HCT116 (cell line): ENCODE measurements at regions not wholly inside any gene's neighbourhood (a gene's known extent, or its start where the extent isn't known, plus 50 kb on each side); places are given as distances from the start of the nearest gene placed in this dataset.

ENCODE experiments used
- ATAC-seq: fragments of 200-7000 bp; cut with Tn5 transposase; 2 replicates; pipeline ENCODE4 v1.9.1; 2020; ENCODE audit warnings: mild to moderate bottlenecking, moderate library complexity
- BruUV-seq: library from RNA; stranded (reverse); fragments of 400-500 nt; replicated peaks from 2 replicates; lab custom pipeline; 2021; lab: Mats Ljungman, UMichigan
- CTCF ChIA-PET: fragments of 300-600 bp; sonication (Branson Sonifier 250); formaldehyde crosslinking; loops from one replicate; lab custom pipeline; 2021; ENCODE audit warnings: antibody characterized with exemption; lab: Charles Lee
- POLR2A ChIA-PET: fragments of 300-600, 350-600 bp; sonication (Branson Sonifier 250); formaldehyde crosslinking; loops from one replicate; lab custom pipeline; 2021; ENCODE audit warnings: antibody characterized with exemption; lab: Charles Lee
- RAD21 ChIA-PET, 2 experiments: fragments of 300-600 bp; sonication (Branson Sonifier 250); formaldehyde crosslinking; loops; one replicate each; lab custom pipeline; 2023; ENCODE audit warnings: low total read pairs in 2 of 2; ENCODE audit not compliant: uncharacterized antibody in 2 of 2, unreplicated experiment in 2 of 2, low non-redundant PET in 1 of 2; lab: Charles Lee
- DNase-seq: peaks from one replicate; pipeline ENCODE4 v3.0.0-alpha.2; 2010; ENCODE audit warnings: low read depth, low spot score
- H2AFZ ChIP-seq: fragments of 200-600 bp; shearing (Covaris generic), sonication (generic); 2 replicates; pipeline ENCODE4 v1.6.1; 2017; ENCODE audit warnings: low read depth, mixed run types, mixed read lengths, antibody characterized with exemption, low read length; ENCODE audit not compliant: poor library complexity, severe bottlenecking
- H3K27ac ChIP-seq: 2 replicates; pipeline ENCODE4 v1.5.1; 2012; ENCODE audit warnings: low read depth, low read length
- H3K27me3 ChIP-seq: fragments of 200-600 bp; sonication (generic); 2 replicates; pipeline ENCODE4 v1.6.1; 2016; ENCODE audit warnings: mixed run types, low read length, mixed read lengths; ENCODE audit not compliant: insufficient read depth
- H3K36me3 ChIP-seq, 2 experiments: fragments of 200-500 bp in 1 of 2; fragments of 200-600 bp in 1 of 2; sonication (Bioruptor generic) in 1 of 2; sonication (generic) in 1 of 2; 2 replicates each; pipeline versions ENCODE4 v1.5.1 to v1.6.1; 2014 to 2016; ENCODE audit warnings: low read length in 2 of 2, inconsistent platforms in 1 of 2, mixed read lengths in 1 of 2, mixed run types in 1 of 2; ENCODE audit not compliant: insufficient read depth in 2 of 2, control insufficient read depth in 1 of 2
- H3K4me1 ChIP-seq, 2 experiments: fragments of 200-600 bp in 1 of 2; sonication (generic) in 1 of 2; 2 replicates each; pipeline versions ENCODE4 v1.5.1 to v1.6.1; 2012 to 2017; ENCODE audit warnings: low read length in 2 of 2, inconsistent platforms in 1 of 2, mild to moderate bottlenecking in 1 of 2, mixed read lengths in 1 of 2, mixed run types in 1 of 2, moderate library complexity in 1 of 2; ENCODE audit not compliant: insufficient read depth in 2 of 2, control insufficient read depth in 1 of 2
- H3K4me2 ChIP-seq: fragments of 200-600 bp; sonication (generic); 2 replicates; pipeline ENCODE4 v1.6.1; 2017; ENCODE audit warnings: mixed run types, low read length, mixed read lengths
- H3K4me3 ChIP-seq, 2 experiments: fragments of 200-600 bp in 1 of 2; sonication (generic) in 1 of 2; replicated peaks in 1 of 2; 2 replicates each; pipeline ENCODE4 v1.5.1; 2011 to 2016; ENCODE audit warnings: low read length in 2 of 2, control low read depth in 1 of 2, low read depth in 1 of 2, mild to moderate bottlenecking in 1 of 2, mixed read lengths in 1 of 2, mixed run types in 1 of 2
- H3K79me2 ChIP-seq: fragments of 200-600 bp; sonication (generic); 2 replicates; pipeline ENCODE4 v1.6.1; 2017; ENCODE audit warnings: mild to moderate bottlenecking, mixed run types, low read length, moderate library complexity, mixed read lengths; ENCODE audit not compliant: insufficient read depth
- H3K9ac ChIP-seq: fragments of 200-600 bp; sonication (generic); 2 replicates; pipeline ENCODE4 v1.6.1; 2016; ENCODE audit warnings: low read length, mixed read lengths
- H3K9me2 ChIP-seq: fragments of 200-600 bp; sonication (generic), shearing (Covaris generic); 2 replicates; pipeline ENCODE4 v1.6.1; 2017; ENCODE audit warnings: mixed run types, mild to moderate bottlenecking, moderate library complexity; ENCODE audit not compliant: insufficient read depth
- H3K9me3 ChIP-seq, 2 experiments: fragments of 200-500 bp in 1 of 2; fragments of 200-600 bp in 1 of 2; sonication (Bioruptor generic) in 1 of 2; sonication (generic) in 1 of 2; 2 replicates each; pipeline ENCODE4 v1.6.1; 2014 to 2017; ENCODE audit warnings: low read length in 2 of 2, mixed read lengths in 2 of 2, inconsistent platforms in 1 of 2, low read depth in 1 of 2, mild to moderate bottlenecking in 1 of 2, mixed run types in 1 of 2, moderate library complexity in 1 of 2; ENCODE audit not compliant: control insufficient read depth in 1 of 2, insufficient read depth in 1 of 2
- H4K20me1 ChIP-seq: fragments of 200-600 bp; sonication (generic), shearing (Covaris generic); 2 replicates; pipeline ENCODE4 v1.6.1; 2017; ENCODE audit warnings: mixed run types, mild to moderate bottlenecking, moderate library complexity; ENCODE audit not compliant: insufficient read depth
- CEBPB ChIP-seq: IDR thresholded peaks from 2 replicates; pipeline ENCODE4 v1.6.1; 2012; ENCODE audit warnings: low read depth
- EGR1 ChIP-seq: IDR thresholded peaks from 2 replicates; pipeline ENCODE4 v1.6.1; 2012; ENCODE audit warnings: low read depth
- ELF1 ChIP-seq: IDR thresholded peaks from 2 replicates; pipeline ENCODE4 v1.6.1; 2012; ENCODE audit warnings: low read depth, borderline replicate concordance
- EZH2 ChIP-seq: fragments of 200-600 bp; sonication (generic); IDR thresholded peaks from 2 replicates; pipeline ENCODE4 v1.6.1; 2017; ENCODE audit warnings: antibody characterized with exemption, mixed run types
- EZH2phosphoT487 ChIP-seq: fragments of 200-600 bp; IDR thresholded peaks from 2 replicates; pipeline ENCODE4 v1.6.1; 2018; ENCODE audit warnings: antibody characterized with exemption, borderline replicate concordance
- FOSL1 ChIP-seq: IDR thresholded peaks from 2 replicates; pipeline ENCODE4 v1.6.1; 2012; ENCODE audit warnings: low read depth
- MAX ChIP-seq: IDR thresholded peaks from 2 replicates; pipeline ENCODE4 v1.6.1; 2012
- POLR2A ChIP-seq: IDR thresholded peaks from 2 replicates; pipeline ENCODE4 v1.7.0; 2011; ENCODE audit warnings: borderline replicate concordance; ENCODE audit not compliant: insufficient read depth, insufficient read length; ENCODE audit errors: extremely low read depth
- POLR2AphosphoS5 ChIP-seq: IDR thresholded peaks from 2 replicates; pipeline ENCODE4 v1.6.1; 2011; ENCODE audit warnings: mild to moderate bottlenecking, low read depth, low read length, moderate library complexity
- RAD21 ChIP-seq: IDR thresholded peaks from 2 replicates; pipeline ENCODE4 v1.6.1; 2012; ENCODE audit warnings: low read depth, mild to moderate bottlenecking
- SRF ChIP-seq: IDR thresholded peaks from 2 replicates; pipeline ENCODE4 v1.6.1; 2012; ENCODE audit warnings: low read depth
- YY1 ChIP-seq: IDR thresholded peaks from 2 replicates; pipeline ENCODE4 v1.6.1; 2011; ENCODE audit warnings: low read length, low read depth, moderate library complexity, mild to moderate bottlenecking; ENCODE audit not compliant: insufficient replicate concordance; ENCODE audit errors: extremely low read depth
- ZFX ChIP-seq: fragments of 450-650 bp; IDR thresholded peaks from 2 replicates; pipeline ENCODE4 v1.6.1; 2017
- ZNF274 ChIP-seq: fragments of 200-500 bp; sonication (Bioruptor generic); IDR thresholded peaks from 2 replicates; pipeline ENCODE4 v1.6.1; 2014; ENCODE audit warnings: mild to moderate bottlenecking, low read depth, low read length, inconsistent platforms
- intact Hi-C: fragments of 100-400 bp; cut with micrococcal nuclease; formaldehyde crosslinking; loops from 2 replicates; pipeline ENCODE4 v1.10.0; 2022
- TF ChIP-seq, protein P1 (sequence below), 3 experiments: fragments of 200-600 bp in 1 of 3; sonication (generic) in 1 of 3; IDR thresholded peaks in 2 of 3; conservative IDR thresholded peaks in 1 of 3; 2 replicates each; pipeline ENCODE4 v1.5.1; 2012 to 2017; ENCODE audit warnings: low read depth in 2 of 3, low read length in 2 of 3, antibody characterized with exemption in 1 of 3, borderline replicate concordance in 1 of 3, control low read depth in 1 of 3, mild to moderate bottlenecking in 1 of 3, mixed read lengths in 1 of 3, mixed run types in 1 of 3, moderate library complexity in 1 of 3; ENCODE audit not compliant: insufficient read depth in 1 of 3
- TF ChIP-seq, protein P2 (sequence below): IDR thresholded peaks from 2 replicates; pipeline ENCODE4 v1.6.1; 2012; ENCODE audit warnings: low read depth

DNA sequence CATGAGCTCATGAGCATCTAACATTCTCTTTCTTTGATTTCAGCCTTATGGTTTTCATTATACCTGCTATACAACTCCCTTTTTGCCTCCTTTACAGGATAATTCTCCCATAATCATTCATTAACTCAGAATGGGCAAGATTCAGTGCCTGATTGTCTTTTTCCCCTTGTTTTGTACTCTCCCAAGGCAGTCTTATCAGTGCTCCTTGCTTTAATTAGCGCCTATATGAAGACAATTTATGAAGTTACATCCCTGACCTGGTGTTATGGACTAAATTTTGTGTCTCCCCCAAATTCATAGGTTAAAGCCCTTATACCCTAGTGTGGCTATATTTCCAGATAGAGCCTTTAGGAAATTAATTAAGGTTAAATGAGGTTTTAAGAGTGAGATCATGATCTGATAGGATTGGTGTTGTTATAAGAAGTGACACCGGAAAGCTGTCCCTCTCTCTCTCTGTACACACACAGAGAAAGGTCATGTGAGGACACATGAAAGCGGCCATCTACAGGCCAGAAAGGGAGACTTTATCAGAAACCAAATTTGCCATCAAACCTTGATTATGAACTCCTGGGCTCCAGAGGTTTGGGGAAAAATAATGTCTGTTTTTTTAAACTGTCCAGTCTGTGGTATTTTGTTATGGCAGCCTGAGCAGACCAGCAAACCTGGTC lies 185.8 kb upstream of the CHODL start:
- CTCF ChIA-PET, result no interaction called here
- no peaks in the 10 kb centered on the region for H3K4me1 ChIP-seq
- H4K20me1 ChIP-seq, result no peaks in the 10 kb centered on the region
- POLR2A ChIA-PET, result no interaction called here
- BruUV-seq, result no TSS peak
- H2AFZ ChIP-seq, result no peak overlapping the region
- ATAC-seq (no peak), DNase-seq (no peak)
- TF ChIP-seq, protein P1, sequence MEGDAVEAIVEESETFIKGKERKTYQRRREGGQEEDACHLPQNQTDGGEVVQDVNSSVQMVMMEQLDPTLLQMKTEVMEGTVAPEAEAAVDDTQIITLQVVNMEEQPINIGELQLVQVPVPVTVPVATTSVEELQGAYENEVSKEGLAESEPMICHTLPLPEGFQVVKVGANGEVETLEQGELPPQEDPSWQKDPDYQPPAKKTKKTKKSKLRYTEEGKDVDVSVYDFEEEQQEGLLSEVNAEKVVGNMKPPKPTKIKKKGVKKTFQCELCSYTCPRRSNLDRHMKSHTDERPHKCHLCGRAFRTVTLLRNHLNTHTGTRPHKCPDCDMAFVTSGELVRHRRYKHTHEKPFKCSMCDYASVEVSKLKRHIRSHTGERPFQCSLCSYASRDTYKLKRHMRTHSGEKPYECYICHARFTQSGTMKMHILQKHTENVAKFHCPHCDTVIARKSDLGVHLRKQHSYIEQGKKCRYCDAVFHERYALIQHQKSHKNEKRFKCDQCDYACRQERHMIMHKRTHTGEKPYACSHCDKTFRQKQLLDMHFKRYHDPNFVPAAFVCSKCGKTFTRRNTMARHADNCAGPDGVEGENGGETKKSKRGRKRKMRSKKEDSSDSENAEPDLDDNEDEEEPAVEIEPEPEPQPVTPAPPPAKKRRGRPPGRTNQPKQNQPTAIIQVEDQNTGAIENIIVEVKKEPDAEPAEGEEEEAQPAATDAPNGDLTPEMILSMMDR (IDR thresholded peaks at IDR 0.05 in 2 of 3, conservative IDR thresholded peaks at IDR 0.05 in 1 of 3; ENCODE audit: borderline replicate concordance in 1 of 3, insufficient read depth in 1 of 3, low read depth in 2 of 3, low read length in 2 of 3), result no peak
- no peak for TF ChIP-seq CEBPB
- no peak for TF ChIP-seq RAD21
- no peak for TF ChIP-seq YY1
- no peak for TF ChIP-seq ZNF274
- TF ChIP-seq POLR2A, result no peak
- H3K9me3 ChIP-seq, result peaks cover 9 to 26% of the 10 kb centered on the region in 2 experiments; a peak in 2 of 4 replicates
- H3K9ac ChIP-seq, result no peak overlapping the region
- no peaks in the 10 kb centered on the region for H3K27me3 ChIP-seq
- H3K79me2 ChIP-seq, result no peaks in the 10 kb centered on the region
- H3K27ac ChIP-seq, result no peak overlapping the region
- intact Hi-C loops, result no loop called here
- H3K4me2 ChIP-seq, result no peak overlapping the region
- no peaks in the 10 kb centered on the region for H3K36me3 ChIP-seq
- no peak overlapping the region for H3K4me3 ChIP-seq
- RAD21 ChIA-PET, result no interaction called here
- no peaks in the 10 kb centered on the region for H3K9me2 ChIP-seq

DNA sequence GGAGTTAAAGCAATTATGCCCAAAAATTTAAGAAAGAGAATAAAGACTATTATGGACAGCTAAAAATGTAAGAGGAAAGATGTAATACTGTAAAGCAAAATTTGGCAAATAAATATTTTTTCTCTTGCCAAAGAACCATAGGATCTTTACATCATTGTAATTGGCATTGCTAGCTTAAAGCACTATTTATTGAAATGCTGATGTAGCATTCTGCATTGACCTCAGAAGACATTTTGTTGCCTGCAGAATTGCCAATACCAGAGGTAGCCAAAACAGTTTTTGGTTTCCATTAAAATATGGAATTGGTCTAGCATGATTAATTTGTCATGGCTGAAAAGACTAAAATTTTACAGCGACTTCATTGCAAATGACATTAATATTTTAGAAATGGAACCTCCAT lies 191.5 kb upstream of the CHODL start:
- no peaks in the 10 kb centered on the region for H4K20me1 ChIP-seq
- H3K27me3 ChIP-seq, result no peaks in the 10 kb centered on the region
- ChIA-PET RAD21 (no interaction called here), CTCF (no interaction called here), POLR2A (no interaction called here)
- H3K4me1 ChIP-seq, result no peaks in the 10 kb centered on the region
- no peaks in the 10 kb centered on the region for H3K9me2 ChIP-seq
- no peak overlapping the region for H3K4me2 ChIP-seq
- intact Hi-C loops, result no loop called here
- no peak overlapping the region for H3K27ac ChIP-seq
- H3K9ac ChIP-seq, result no peak overlapping the region
- ATAC-seq (no peak), DNase-seq (no peak)
- no peak overlapping the region for H2AFZ ChIP-seq
- no peaks in the 10 kb centered on the region for H3K79me2 ChIP-seq
- no peaks in the 10 kb centered on the region for H3K36me3 ChIP-seq
- H3K4me3 ChIP-seq, result no peak overlapping the region
- no TSS peak for BruUV-seq
- peaks cover 15 to 17% of the 10 kb centered on the region in 2 experiments; a peak in 2 of 4 replicates for H3K9me3 ChIP-seq
- TF ChIP-seq EZH2phosphoT487 (no peak), POLR2AphosphoS5 (no peak), ELF1 (no peak), EZH2 (no peak), SRF (no peak), YY1 (no peak), ZFX (no peak), MAX (no peak), RAD21 (no peak), FOSL1 (no peak), EGR1 (no peak), CEBPB (no peak)
- TF ChIP-seq, protein P2, sequence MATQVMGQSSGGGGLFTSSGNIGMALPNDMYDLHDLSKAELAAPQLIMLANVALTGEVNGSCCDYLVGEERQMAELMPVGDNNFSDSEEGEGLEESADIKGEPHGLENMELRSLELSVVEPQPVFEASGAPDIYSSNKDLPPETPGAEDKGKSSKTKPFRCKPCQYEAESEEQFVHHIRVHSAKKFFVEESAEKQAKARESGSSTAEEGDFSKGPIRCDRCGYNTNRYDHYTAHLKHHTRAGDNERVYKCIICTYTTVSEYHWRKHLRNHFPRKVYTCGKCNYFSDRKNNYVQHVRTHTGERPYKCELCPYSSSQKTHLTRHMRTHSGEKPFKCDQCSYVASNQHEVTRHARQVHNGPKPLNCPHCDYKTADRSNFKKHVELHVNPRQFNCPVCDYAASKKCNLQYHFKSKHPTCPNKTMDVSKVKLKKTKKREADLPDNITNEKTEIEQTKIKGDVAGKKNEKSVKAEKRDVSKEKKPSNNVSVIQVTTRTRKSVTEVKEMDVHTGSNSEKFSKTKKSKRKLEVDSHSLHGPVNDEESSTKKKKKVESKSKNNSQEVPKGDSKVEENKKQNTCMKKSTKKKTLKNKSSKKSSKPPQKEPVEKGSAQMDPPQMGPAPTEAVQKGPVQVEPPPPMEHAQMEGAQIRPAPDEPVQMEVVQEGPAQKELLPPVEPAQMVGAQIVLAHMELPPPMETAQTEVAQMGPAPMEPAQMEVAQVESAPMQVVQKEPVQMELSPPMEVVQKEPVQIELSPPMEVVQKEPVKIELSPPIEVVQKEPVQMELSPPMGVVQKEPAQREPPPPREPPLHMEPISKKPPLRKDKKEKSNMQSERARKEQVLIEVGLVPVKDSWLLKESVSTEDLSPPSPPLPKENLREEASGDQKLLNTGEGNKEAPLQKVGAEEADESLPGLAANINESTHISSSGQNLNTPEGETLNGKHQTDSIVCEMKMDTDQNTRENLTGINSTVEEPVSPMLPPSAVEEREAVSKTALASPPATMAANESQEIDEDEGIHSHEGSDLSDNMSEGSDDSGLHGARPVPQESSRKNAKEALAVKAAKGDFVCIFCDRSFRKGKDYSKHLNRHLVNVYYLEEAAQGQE, result no peak
